ENCODE measurements at regions not wholly inside any gene's neighbourhood (a gene's known extent, or its start where the extent isn't known, plus 50 kb on each side); places are given as distances from the start of the nearest gene placed in this dataset.

DNA sequence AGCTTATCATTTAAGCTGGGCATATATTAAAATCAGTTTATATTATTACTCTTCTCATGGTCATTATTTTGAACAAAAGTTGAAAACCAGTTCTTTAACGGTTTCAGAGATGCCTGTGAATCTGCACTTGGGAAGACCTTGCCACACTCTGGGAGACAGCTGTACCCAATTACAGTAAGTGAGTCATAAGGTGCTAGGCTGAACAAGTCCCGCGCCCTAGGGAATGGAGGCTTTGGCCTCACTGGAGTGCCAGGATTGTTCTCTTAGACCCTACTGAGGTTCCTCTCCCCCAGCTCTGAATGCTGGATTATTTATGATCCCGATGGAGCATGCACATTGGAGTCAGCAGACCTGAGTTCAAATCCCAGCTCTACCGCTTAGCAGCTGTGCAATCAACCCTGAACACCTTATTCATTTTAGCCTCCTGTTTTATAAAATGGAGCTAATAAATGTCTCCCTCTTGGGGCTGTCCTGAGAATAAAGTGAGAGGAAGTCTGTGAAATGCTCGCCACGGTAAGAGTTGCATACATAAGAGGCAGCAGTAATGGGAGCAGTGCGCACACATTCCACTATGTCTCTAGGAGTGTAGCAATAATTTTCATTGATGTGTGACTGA is 266.2 kb downstream of the FOXD2 start:
- Histone ChIP-seq H3K4me1 (ENCODE audit: insufficient read depth, low read length) (peaks cover 2% of the 10 kb centered on the region), H3K27me3 (ENCODE audit: insufficient read depth, low read length) (no peaks in the 10 kb centered on the region), H3K9me3 (ENCODE audit: control insufficient read depth in 1 of 2, low read length in 2 of 2) (no peaks in the 10 kb centered on the region), H3K36me3 (ENCODE audit: insufficient read depth, low read length) (no peaks in the 10 kb centered on the region), H3K27ac (ENCODE audit: low read depth, low read length) (no peak overlapping the region), H3K4me3 (ENCODE audit: low read length in 2 of 2) (no peak overlapping the region)
- ChIA-PET POLR2A (ENCODE audit: partially characterized antibody) (no interaction called here), CTCF (ENCODE audit: partially characterized antibody) (interaction anchor here (1.0 to 1.4 kb wide), 4 partner anchors 9 to 511 kb away, joined by 3 to 5 read pairs (median 3); no protein-coding TSS in a partner anchor)
- DNase-seq = no peak
- intact Hi-C loops (cut with micrococcal nuclease) = no loop called here
- H3K4me1 Mint-ChIP-seq = peaks cover 0 to 5% (median 3%) of the 10 kb centered on the region in 4 donors
- H3K36me3 Mint-ChIP-seq = no peaks in the 10 kb centered on the region
- H3K9me3 Mint-ChIP-seq = no peaks in the 10 kb centered on the region
- H3K4me3 Mint-ChIP-seq = no peak overlapping the region
- no peak overlapping the region for H3K27ac Mint-ChIP-seq
- H3K27me3 Mint-ChIP-seq = peaks cover 16 to 27% of the 10 kb centered on the region in 2 donors

DNA sequence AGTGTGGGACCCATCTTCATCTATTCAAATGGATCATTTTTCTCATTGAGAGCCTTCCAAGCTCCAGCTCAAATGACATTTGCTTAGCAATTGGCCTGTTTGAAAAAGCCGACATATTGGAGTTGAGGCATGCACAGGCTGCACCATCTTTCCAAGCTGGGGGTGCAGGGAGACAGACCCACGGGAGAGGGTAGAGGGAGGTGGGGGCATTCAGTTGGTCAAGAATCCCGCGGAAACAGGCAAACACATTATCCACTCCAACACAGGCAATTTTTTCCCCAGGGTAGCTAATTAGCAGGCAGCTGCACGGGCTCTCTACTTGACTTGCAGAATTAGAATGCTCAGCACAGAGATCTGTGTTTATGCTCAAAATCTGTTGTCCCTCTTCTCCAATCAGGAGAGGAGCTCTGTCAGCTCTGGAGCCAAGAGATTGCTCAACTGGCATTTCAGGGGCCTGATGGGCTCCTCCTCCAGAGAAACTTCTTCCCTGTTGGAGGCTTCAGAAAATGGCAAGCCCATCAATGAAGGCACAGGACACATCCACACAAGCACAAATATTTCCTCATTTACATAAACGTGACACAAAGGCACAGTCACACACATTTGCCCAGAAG is 267.8 kb downstream of the FOXD2 start:
- Histone ChIP-seq H3K36me3 (ENCODE audit: insufficient read depth, low read length) (no peaks in the 10 kb centered on the region), H3K4me3 (ENCODE audit: low read length in 2 of 2) (no peak overlapping the region), H3K4me1 (ENCODE audit: insufficient read depth, low read length) (peaks cover 18% of the 10 kb centered on the region), H3K27ac (ENCODE audit: low read depth, low read length) (no peak overlapping the region), H3K27me3 (ENCODE audit: insufficient read depth, low read length) (peaks cover 11% of the 10 kb centered on the region), H3K9me3 (ENCODE audit: control insufficient read depth in 1 of 2, low read length in 2 of 2) (no peaks in the 10 kb centered on the region)
- ChIA-PET POLR2A (ENCODE audit: partially characterized antibody) (no interaction called here), CTCF (ENCODE audit: partially characterized antibody) (interaction anchor here (0.8 to 17.2 kb wide), 5 partner anchors 13 to 271 kb away, joined by 3 to 138 read pairs (median 3); partner anchors contain the start of gene FOXD2)
- intact Hi-C loops (cut with micrococcal nuclease) = no loop called here
- peaks cover 0 to 16% (median 6%) of the 10 kb centered on the region in 4 donors for H3K4me1 Mint-ChIP-seq
- peaks cover 0 to 2% (median 0%) of the 10 kb centered on the region in 8 donors for H3K9me3 Mint-ChIP-seq
- no peak overlapping the region for H3K27ac Mint-ChIP-seq
- H3K4me3 Mint-ChIP-seq = no peak overlapping the region
- no peaks in the 10 kb centered on the region for H3K36me3 Mint-ChIP-seq
- peaks cover 18 to 29% of the 10 kb centered on the region in 2 donors for H3K27me3 Mint-ChIP-seq
- no peak for DNase-seq

DNA sequence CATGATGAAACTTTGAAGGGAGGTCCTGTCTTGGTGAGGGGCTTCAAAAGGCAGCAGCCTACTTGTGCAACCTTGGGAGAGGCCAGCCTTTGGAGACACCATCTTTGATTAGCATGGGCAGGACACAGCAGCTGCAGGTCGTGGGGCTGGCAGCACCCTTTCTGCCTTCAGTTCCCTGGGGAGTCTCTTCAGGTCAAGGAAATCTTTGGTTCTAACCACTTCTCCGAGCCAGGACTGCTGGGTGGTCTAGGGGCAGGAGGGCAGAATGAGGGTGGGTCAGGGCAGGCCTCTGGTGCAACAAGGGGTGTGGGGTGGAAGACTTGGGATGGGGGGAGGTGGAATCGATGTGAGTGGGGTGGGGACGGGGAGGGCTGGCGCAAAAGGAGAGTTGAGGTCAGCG is 269.7 kb downstream of the FOXD2 start:
- POLR2A ChIA-PET (ENCODE audit: partially characterized antibody) = no interaction called here
- H3K36me3 ChIP-seq (ENCODE audit: insufficient read depth, low read length) = no peaks in the 10 kb centered on the region
- H3K27me3 ChIP-seq (ENCODE audit: insufficient read depth, low read length) = peaks cover 25% of the 10 kb centered on the region
- DNase-seq = no peak
- H3K27ac Mint-ChIP-seq = no peak overlapping the region
- peaks cover 20% of the 10 kb centered on the region for H3K4me1 ChIP-seq (ENCODE audit: insufficient read depth, low read length)
- H3K4me3 Mint-ChIP-seq = peak overlapping the region in 1 of 8 donors; percentile 20
- H3K27me3 Mint-ChIP-seq = peaks cover 30 to 38% of the 10 kb centered on the region in 2 donors
- no peaks in the 10 kb centered on the region for H3K36me3 Mint-ChIP-seq
- H3K4me1 Mint-ChIP-seq = peaks cover 0 to 17% (median 8%) of the 10 kb centered on the region in 4 donors
- peaks cover 0 to 2% (median 0%) of the 10 kb centered on the region in 8 donors for H3K9me3 Mint-ChIP-seq
- intact Hi-C loops (cut with micrococcal nuclease) = no loop called here
- no peaks in the 10 kb centered on the region for H3K9me3 ChIP-seq (ENCODE audit: control insufficient read depth in 1 of 2, low read length in 2 of 2)
- H3K4me3 ChIP-seq (ENCODE audit: low read length in 2 of 2) = no peak overlapping the region
- H3K27ac ChIP-seq (ENCODE audit: low read depth, low read length) = no peak overlapping the region
- CTCF ChIA-PET (ENCODE audit: partially characterized antibody) = interaction anchor here (1.8 to 17.2 kb wide), 2 partner anchors 9 to 273 kb away, joined by 6 to 138 read pairs; partner anchors contain the start of gene FOXD2

DNA sequence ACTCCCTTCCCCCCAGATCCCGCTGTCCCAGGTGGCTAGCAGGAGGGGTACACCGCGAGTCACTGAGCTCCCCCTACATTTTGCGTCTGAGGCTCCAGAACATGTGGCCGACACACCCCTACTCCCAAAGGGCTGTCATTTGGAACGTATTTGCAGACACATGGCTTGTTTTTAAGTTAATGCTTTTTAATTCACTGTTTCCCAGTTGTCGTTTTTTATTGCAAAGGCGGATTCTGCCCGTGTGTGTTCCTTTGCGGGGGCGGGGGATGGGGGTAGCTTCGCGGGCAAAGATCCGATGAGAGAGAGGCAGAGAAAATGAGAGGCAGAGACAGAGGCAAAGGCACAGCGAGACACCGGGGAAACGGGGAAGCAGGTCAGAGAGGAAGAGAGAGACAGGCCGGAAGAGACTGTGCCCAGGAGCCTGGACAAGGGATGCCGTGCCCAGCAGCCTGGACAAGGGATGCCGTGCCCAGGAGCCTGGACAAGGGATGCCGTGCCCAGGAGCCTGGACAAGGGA is 270.2 kb downstream of the FOXD2 start:
- Histone ChIP-seq H3K4me3 (ENCODE audit: low read length in 2 of 2) (no peak overlapping the region), H3K36me3 (ENCODE audit: insufficient read depth, low read length) (no peaks in the 10 kb centered on the region), H3K27me3 (ENCODE audit: insufficient read depth, low read length) (peaks cover 25% of the 10 kb centered on the region), H3K4me1 (ENCODE audit: insufficient read depth, low read length) (peaks cover 20% of the 10 kb centered on the region), H3K27ac (ENCODE audit: low read depth, low read length) (no peak overlapping the region), H3K9me3 (ENCODE audit: control insufficient read depth in 1 of 2, low read length in 2 of 2) (no peaks in the 10 kb centered on the region)
- Mint-ChIP-seq H3K4me3 (peak overlapping the region in 3 of 8 donors; percentile 9 to 18 (median 10)), H3K36me3 (no peaks in the 10 kb centered on the region), H3K9me3 (peaks cover 0 to 2% (median 0%) of the 10 kb centered on the region in 8 donors), H3K27ac (no peak overlapping the region), H3K27me3 (peaks cover 36 to 43% of the 10 kb centered on the region in 2 donors), H3K4me1 (peaks cover 0 to 17% (median 8%) of the 10 kb centered on the region in 4 donors)
- POLR2A ChIA-PET (ENCODE audit: partially characterized antibody) = no interaction called here
- CTCF ChIA-PET (ENCODE audit: partially characterized antibody) = interaction anchor here (1.8 to 17.2 kb wide), 2 partner anchors 8 to 273 kb away, joined by 6 to 138 read pairs; partner anchors contain the start of gene FOXD2
- intact Hi-C loops (cut with micrococcal nuclease) = no loop called here
- DNase-seq = no peak

DNA sequence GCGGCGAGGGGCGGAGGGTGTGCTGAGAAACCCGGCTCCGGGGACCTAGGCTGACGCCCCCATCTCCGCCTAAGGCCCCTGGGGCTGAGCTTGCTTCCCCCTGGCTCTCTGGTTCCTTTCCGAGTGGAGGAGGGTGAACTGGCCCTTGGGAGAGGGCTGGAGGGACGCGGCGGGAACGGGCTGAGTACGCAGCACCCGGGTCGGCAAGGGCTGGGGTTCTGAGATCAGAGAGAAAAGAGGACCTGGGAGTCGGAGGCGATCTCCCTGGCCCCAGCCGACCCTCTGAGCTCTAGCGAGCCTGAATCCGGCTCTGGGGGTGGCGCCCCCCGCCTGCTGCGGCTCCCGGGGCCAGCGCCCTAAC is 270.8 kb downstream of the FOXD2 start:
- peak overlapping the region in 2 of 8 donors; percentile 49 to 68 for H3K4me3 Mint-ChIP-seq
- intact Hi-C loops (cut with micrococcal nuclease) = no loop called here
- POLR2A ChIA-PET (ENCODE audit: partially characterized antibody) = interaction anchor here (1.7 kb wide), 1 partner anchor 276 kb away, joined by 4 read pairs; no protein-coding TSS in a partner anchor

DNA sequence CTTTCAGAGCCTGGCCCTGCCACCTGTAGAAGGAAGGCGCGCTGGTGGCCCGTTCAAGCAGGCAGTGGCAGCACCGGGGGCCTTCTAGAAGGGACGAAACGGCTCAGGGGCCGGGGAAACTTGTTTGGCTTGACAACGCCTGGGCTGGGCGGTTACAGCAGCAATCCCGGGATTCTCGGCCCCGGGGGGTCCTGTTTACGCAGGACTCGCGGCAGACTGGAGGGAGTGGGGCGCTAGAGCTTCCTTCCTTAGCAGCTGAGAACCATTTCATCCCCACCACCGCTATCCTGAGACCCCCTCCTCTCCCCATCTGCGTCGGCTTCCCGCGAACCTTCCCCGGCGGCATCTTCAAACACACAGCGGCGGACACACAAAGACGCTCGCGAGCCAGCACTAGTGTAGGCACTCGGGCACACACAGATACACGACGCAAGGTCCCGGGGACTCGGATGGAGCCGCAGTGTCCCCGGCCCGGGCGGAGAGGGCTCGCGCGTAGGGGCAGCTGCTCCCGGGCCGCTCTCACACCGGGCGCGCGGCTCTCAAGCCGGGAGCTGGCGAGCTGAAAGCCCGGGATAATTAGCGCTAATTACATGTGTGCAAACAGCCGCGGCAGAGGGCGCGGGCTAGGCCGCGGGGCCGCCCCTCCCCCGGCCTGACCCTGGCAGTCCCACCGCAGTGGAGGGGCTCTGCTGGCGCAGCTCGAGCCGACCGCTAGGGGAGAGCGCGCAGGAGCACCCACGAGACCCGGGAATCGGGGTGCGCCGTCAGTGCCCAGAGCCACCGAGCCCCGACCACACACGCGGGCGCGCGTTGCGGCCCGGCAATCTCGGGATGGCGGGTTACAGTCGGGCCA is 271.4 kb downstream of the FOXD2 start:
- H3K4me3 Mint-ChIP-seq = peak overlapping the region in 5 of 8 donors; percentile 17 to 68 (median 49)
- Histone ChIP-seq H3K4me1 (ENCODE audit: insufficient read depth, low read length) (peaks cover 20% of the 10 kb centered on the region), H3K27ac (ENCODE audit: low read depth, low read length) (no peak overlapping the region), H3K9me3 (ENCODE audit: control insufficient read depth in 1 of 2, low read length in 2 of 2) (no peaks in the 10 kb centered on the region), H3K27me3 (ENCODE audit: insufficient read depth, low read length) (peaks cover 31% of the 10 kb centered on the region), H3K4me3 (ENCODE audit: low read length in 2 of 2) (no peak overlapping the region), H3K36me3 (ENCODE audit: insufficient read depth, low read length) (no peaks in the 10 kb centered on the region)
- H3K27me3 Mint-ChIP-seq = peaks cover 39 to 48% of the 10 kb centered on the region in 2 donors
- H3K4me1 Mint-ChIP-seq = peaks cover 0 to 17% (median 8%) of the 10 kb centered on the region in 4 donors
- ChIA-PET CTCF (ENCODE audit: partially characterized antibody) (interaction anchor here (0.8 to 17.2 kb wide), 5 partner anchors 10 to 516 kb away, joined by 3 to 138 read pairs (median 10); partner anchors contain the start of gene FOXD2), POLR2A (ENCODE audit: partially characterized antibody) (interaction anchor here (1.7 kb wide), 1 partner anchor 277 kb away, joined by 4 read pairs; no protein-coding TSS in a partner anchor)
- H3K36me3 Mint-ChIP-seq = no peaks in the 10 kb centered on the region
- H3K9me3 Mint-ChIP-seq = peaks cover 0 to 2% (median 0%) of the 10 kb centered on the region in 8 donors
- no peak overlapping the region for H3K27ac Mint-ChIP-seq
- DNase-seq = peak in 2 of 5 donors; percentile 4 to 23
- intact Hi-C loops (cut with micrococcal nuclease) = no loop called here

More for the DNA sequence above, 270.8 kb downstream of the FOXD2 start:
- Histone ChIP-seq H3K4me1 (ENCODE audit: insufficient read depth, low read length) (peaks cover 20% of the 10 kb centered on the region), H3K27ac (ENCODE audit: low read depth, low read length) (no peak overlapping the region), H3K36me3 (ENCODE audit: insufficient read depth, low read length) (no peaks in the 10 kb centered on the region), H3K27me3 (ENCODE audit: insufficient read depth, low read length) (peaks cover 31% of the 10 kb centered on the region), H3K4me3 (ENCODE audit: low read length in 2 of 2) (no peak overlapping the region), H3K9me3 (ENCODE audit: control insufficient read depth in 1 of 2, low read length in 2 of 2) (no peaks in the 10 kb centered on the region)
- Mint-ChIP-seq H3K27ac (no peak overlapping the region), H3K36me3 (no peaks in the 10 kb centered on the region), H3K9me3 (peaks cover 0 to 2% (median 0%) of the 10 kb centered on the region in 8 donors), H3K27me3 (peaks cover 40 to 47% of the 10 kb centered on the region in 2 donors), H3K4me1 (peaks cover 0 to 17% (median 8%) of the 10 kb centered on the region in 4 donors)
- CTCF ChIA-PET (ENCODE audit: partially characterized antibody) = interaction anchor here (0.8 to 17.2 kb wide), 2 partner anchors 274 to 515 kb away, joined by 3 to 138 read pairs; partner anchors contain the start of gene FOXD2
- DNase-seq = no peak

Measured in CD4-positive, alpha-beta memory T cell (primary cell).